CD1c-positive myeloid dendritic cell (primary cell): ENCODE measurements at regions not wholly inside any gene's neighbourhood (a gene's known extent, or its start where the extent isn't known, plus 50 kb on each side); places are given as distances from the start of the nearest gene placed in this dataset.

Experiments used
- DNase-seq: peaks from one replicate; pipeline ENCODE4 v3.0.0-alpha.2; 2016; ENCODE audit errors: extremely low spot score

GRCh38 chr13:72165276-72165675 is 298.3 kb upstream of the DACH1 start:
- no peak for DNase-seq

DNA sequence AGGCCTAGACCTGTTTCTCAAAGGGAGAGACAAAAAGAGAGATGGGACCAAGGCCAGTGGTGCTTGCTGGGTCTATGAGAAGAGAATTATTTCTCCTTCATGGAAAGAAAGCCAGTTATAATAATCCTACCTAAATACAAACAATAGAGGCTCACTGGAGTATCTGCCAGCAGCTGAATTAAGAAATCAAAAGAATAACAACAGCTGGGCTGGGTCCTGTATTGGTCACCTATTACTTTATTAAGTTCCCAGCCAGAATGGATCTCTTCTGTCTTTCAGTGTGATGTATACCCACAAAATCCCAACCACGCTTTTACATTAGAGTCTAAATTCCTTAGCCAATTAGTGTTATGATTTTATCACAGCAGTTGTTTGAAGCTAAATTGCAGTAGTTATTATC is 297.8 kb upstream of the DACH1 start:
- no peak for DNase-seq

DNA sequence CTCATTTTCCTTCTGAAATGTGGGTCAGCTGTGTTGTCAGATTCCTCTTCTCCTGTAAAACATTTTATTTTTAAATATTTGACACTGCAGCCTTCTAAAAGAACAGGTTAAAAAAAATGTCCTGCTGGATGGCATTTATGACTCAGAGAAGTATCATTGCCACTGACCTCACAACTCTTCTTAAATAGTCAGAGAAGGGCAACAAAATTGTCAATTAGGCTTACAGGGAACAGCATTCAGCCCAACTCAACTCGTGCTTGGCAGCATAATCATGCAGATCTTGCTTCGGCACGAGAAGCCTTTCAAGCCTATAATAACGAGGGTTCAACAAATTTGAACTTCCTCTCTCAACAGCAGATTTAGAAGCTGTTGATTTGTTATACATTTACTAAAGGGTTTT is 296.7 kb upstream of the DACH1 start:
- no peak for DNase-seq

GRCh38 chr13:72160977-72161376 is 294.0 kb upstream of the DACH1 start:
- DNase-seq: no peak

GRCh38 chr13:72156760-72157159 is 289.8 kb upstream of the DACH1 start:
- no peak for DNase-seq

DNA sequence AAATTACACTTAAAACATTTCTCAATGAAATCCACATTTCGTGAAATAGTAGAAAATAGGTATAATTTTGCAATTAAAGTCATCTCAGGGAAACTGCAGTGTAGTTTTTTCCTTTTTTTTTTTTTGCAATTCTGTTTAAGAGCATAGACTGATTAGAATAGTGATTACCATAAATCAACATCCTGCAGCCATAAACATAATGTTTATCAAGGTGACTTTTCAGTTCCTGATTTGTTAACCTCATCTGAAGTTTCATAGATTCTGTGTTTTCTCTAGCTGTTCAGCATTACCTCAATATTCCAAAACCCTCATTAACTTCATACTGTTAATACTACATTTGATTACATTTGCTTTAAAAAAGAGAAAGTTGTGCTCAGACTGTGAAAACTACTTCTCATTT is 286.3 kb upstream of the DACH1 start:
- no peak for DNase-seq

DNA sequence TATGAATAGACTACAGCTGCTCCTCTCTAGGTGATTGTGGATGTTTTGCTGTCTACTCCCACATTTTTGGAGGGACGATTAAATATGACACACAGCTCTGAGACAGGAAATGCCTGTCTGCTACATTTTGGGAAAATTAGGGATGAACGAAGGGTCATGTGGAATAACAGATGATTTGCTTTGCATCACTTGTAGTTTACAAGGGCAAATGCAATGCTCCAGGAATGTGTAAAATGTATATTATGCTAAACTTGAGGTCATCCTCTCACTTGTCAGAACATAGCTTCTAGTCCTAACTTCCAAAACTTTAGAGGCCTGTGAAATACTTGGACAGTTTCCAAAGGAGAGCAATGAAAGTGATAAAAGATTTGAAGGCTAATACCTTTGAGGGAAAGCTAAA is 284.2 kb upstream of the DACH1 start:
- no peak for DNase-seq

DNA sequence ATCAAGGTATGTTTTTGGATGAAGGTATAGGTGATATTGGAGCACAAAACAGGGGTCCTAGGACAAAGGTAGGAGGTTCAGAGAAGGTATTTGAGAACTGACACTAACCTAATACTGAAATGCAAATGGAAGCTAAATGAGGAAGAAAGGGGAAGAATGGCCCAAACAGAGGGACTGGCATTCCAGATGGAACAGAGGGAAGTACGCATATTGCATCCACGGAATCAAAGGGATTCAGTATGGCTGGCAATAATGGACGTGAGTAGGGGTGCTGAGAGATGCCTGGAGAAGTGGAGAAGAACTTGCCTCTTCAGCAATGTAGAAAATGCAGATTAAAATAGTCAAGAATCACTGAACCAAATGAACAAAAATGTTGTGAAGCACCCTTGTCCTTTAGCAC is 283.5 kb upstream of the DACH1 start:
- DNase-seq: no peak

DNA sequence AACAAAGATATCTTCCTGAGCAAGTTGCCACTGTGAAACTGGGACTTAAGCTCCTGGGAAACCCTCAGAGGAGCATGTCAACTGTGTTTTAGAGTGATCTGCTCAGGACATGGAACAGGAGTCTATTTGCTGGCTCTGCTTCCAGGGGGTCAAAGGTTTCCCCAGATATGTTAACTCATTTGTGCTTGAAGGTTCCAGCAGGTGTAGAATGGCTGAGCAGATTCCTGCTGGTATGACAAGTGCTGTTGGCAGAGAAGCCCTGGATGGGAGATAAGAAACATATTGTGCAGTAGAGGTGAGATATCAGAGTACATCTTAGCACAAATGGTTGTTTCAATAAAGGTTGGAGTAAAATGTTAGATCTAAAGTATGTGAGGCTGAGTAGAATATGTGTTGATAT is 282.7 kb upstream of the DACH1 start:
- no peak for DNase-seq

DNA sequence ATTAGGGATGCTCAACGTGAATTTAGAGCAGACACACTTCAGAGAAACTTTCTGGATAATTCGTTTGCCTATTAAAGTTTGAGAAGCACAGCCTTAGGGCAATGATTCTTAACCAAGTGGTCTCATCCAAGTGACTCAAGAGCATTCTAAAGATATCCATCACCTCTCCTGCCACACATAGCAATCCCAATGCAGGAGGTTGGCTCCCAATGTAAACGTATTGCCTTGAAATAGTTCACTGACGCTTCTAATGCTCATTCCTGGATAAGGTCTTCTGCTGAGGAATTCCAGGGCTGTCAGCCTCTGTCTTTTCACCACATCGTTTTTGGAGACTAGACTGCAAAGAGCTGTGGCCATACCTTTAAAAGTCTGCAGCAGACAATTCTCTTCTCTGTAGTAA is 279.8 kb upstream of the DACH1 start:
- no peak for DNase-seq

DNA sequence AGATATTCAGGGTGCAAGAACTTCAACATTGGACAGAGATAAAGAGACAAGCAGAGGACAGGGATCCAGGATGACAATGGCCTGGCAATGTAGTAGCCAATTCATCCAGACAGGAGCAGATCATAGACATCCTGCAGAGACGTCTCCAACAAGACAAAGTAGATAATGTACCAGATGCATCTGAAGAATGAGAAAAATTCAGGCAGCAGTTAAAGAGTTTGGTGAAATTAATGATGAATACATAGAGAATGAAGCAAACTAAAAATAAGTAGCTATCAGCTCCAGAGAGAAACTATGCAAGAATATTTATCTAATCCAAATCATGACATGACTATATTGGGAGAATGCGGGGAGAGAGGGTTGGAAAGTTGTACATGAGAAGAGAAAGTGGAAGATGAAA is 278.4 kb upstream of the DACH1 start:
- DNase-seq: no peak

GRCh38 chr13:72144636-72145035 is 277.6 kb upstream of the DACH1 start:
- DNase-seq: no peak

DNA sequence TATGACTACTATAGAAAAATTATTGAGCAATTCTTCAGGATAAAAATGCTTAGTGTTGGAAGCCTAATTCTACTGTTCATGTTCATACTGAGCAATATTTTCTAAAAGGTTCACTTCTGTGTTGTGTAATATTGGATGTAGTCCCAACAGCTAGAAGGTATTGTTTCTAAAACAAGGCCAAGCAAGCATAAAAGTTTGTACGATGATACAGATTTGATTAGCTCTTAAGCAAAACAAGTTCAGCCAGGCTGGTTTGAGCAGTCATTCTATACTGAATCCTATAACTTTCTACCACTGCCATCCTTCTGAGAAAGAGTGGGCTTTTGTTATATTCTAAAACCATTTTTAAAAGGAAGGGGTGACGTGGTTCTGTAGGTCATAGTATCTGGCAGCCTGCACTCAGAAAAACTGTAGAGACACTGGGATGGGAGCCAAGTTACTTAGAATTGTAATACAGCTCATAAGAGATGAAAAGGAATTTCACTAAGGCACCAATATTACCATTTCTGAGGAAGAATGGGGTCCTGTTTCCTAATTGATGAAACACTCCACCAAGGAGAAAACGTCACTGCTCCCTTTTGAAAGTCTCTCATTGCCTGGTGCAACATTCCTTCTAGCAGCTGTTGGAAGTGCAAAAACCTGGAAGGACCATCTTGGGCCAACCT is 275.0 kb upstream of the DACH1 start:
- no peak for DNase-seq

GRCh38 chr13:72139192-72139591 is 272.2 kb upstream of the DACH1 start:
- DNase-seq: no peak

DNA sequence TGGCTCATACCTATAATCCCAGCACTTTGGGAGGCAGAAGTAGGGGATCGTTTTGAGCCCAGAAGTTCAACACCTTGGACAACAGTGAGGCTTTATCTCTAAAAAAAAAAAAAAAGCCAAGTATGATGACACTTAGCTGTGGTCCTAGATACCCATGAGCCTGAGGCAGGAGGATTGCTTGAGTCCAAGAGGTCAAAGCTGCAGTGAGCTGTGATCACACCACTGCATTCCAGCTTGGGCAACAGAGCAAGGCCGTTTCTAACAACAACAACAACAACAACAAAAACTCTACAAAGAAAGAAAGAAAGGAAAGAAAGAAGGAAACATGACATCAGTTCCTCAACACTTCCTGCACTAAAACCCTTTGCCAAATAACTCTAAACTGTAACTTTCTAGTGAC is 265.1 kb upstream of the DACH1 start:
- no peak for DNase-seq

DNA sequence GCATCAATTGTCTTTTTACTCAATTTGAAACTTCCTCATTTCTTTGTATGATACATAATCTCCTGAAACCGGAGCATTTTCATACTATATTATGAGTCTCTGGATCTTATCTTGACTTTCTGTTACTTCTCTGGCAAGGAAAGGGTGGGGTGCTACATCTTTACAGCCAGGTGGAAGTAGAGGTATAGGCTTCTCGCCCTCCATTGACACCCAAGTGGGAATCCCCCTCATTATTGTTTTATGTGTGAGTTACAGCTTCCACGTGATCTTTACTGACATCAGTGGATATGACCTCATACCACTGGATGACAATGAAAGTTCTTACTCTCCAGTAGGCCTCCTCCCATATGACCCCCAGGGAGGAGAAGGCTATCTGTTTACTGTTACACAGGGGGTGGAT is 262.1 kb upstream of the DACH1 start:
- DNase-seq: no peak

- no peak for DNase-seq
These were observed 260.0 kb upstream of the DACH1 start for GRCh38 chr13:72127031-72127430.

GRCh38 chr13:72126424-72126823 is 259.4 kb upstream of the DACH1 start:
- no peak for DNase-seq

GRCh38 chr13:72125561-72125960 is 258.6 kb upstream of the DACH1 start:
- no peak for DNase-seq

DNA sequence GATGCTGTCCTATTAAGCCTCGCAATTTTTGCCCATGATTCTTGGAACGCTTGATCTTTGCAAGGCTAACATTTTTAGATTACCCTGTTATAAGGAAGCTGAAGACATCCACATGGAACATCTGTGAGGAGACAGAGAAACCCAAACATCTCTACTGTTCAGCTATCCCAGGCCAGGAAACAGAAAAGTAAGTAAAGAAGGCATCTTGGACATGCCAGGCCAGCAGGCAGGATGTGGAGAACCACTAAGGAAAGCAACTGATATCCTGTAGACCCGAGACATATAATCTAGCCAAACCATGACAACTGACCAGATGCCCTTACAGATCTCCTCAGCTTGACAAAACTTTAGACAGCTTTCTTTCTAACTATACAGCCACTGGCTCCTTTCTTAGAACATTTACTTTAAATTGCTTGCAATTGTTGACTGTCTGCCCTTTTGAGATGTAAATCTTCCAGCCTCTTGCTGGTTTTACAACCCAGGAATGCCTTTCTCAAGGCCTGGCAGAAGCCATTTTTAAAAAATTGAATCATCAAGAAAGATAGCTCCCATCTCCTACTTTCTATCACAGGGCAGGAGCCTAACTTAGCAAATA is 255.8 kb upstream of the DACH1 start:
- no peak for DNase-seq

DNA sequence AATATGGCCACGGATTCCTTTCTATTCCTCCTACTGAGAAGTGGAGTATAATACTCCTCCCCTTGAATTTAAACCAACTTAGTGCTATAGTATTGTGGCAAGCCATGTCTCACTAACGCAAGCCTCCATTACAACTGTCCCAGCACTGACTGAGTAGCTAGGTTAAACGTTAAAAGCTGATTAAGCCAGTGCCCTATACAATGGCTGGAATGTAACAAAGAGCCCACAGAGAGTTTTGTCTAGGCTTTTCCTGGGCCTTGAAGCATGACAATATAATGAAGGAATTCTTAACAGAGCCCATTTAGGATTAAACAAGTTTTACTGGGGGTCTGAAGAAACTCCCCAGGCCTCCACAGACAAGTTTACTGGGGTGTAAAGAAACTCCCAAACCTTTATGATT is 254.5 kb upstream of the DACH1 start:
- no peak for DNase-seq

- no peak for DNase-seq
These were observed 253.6 kb upstream of the DACH1 start for GRCh38 chr13:72120632-72121031.

DNA sequence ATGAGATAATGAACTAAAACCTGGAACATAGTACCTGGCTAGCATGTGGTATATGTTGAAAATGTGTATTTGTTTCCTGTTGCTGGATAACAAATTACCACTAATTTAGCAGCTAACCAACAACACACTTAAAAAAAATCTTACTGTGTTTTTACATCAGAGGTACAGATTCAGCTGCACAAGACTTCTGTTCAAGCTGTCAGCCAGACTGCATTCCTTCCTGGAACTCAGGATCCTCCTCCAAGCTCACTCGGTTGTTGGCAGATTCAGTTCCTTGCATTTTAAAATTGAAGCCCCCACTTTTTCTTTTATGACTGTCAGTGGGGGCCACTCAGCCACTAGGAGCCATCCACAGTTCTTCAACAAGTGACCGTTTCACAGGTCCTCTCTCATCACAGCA is 246.9 kb upstream of the DACH1 start:
- no peak for DNase-seq

DNA sequence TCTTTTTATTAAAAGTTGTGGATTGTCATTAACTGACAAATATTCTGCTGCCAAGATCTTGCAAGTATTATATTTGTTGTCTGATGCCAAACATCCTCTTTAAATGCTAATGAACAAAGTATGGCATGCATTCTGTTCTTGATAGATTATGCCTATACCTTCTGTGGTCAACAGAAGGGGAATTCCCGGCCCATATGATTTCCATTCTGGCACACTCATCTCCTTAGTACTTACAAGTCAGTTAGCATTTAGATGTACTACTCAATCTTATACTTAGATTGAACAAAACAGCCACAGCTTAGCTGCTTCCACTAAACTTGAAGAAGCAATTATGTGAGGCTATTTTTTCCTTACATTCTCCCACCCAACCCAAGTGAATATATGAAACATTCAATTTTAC is 246.1 kb upstream of the DACH1 start:
- no peak for DNase-seq
